ENCODE measurements at regions not wholly inside any gene's neighbourhood (a gene's known extent, or its start where the extent isn't known, plus 50 kb on each side); places are given as distances from the start of the nearest gene placed in this dataset.
"Not testable (repeated sequence)": the region's sequence is repeated elsewhere in the genome, so short reads cannot be mapped to it uniquely, and the experiment has no call there.

DNA sequence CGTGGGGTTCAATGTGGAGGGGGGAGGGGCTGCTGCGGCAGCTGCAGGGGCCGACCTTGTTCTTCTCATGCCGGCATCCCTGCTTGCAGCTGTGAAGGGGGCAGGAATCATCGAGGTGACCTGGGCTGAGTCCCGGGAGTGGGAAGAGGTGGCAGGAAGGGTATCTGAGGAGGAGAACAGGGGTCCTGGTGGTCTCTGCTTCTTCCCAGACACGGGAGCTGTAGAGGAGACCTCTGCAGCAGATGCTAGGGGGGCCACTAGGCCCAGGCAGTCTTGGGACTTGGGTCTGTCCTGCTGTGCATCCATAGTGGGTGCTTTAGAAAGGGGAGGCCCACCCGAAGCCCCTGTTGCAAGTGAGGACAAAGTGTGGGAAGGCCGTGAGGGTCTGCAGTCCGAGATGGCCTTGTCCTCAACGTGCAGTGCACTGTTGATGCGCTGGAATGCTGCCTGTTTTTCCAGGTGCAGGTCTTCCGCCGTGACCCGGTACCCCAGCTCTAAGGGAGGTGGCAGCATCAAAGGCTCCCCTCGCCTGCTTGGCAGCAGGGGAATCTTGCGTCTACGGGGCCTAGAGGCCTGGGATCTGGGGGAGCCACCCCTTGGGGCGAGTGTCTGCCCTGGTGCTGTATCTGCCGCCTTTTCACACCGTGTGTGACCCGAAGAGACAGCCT, 1370.0 kb downstream of the CDH12 start:
- H3K27ac ChIP-seq (ENCODE audit: insufficient read depth, low read length); H4K20me1 ChIP-seq (ENCODE audit: control insufficient read depth, extremely low read depth, insufficient read depth, low read length); H3K4me2 ChIP-seq (ENCODE audit: extremely low read depth, insufficient read depth, low read length); DNase-seq (ENCODE audit: low read depth in 2 of 2); H2AFZ ChIP-seq (ENCODE audit: low read length); H3K4me3 ChIP-seq (replicated peaks in 1 of 4; ENCODE audit: control extremely low read depth in 1 of 4, insufficient read depth in 1 of 4, low read depth in 3 of 4, low read length in 4 of 4); H3K79me2 ChIP-seq (ENCODE audit: control insufficient read depth, insufficient read depth, low read length); H3K9me3 ChIP-seq (ENCODE audit: control insufficient read depth, insufficient read depth, low read depth, low read length); H3K4me1 ChIP-seq (ENCODE audit: control insufficient read depth, extremely low read depth, insufficient read depth, low read length); H3K9ac ChIP-seq (ENCODE audit: insufficient read depth, low read length); H3K36me3 ChIP-seq (ENCODE audit: control insufficient read depth, insufficient read depth, low read length); H3K27me3 ChIP-seq (ENCODE audit: control insufficient read depth, insufficient read depth, low read length): not testable (repeated sequence)

DNA sequence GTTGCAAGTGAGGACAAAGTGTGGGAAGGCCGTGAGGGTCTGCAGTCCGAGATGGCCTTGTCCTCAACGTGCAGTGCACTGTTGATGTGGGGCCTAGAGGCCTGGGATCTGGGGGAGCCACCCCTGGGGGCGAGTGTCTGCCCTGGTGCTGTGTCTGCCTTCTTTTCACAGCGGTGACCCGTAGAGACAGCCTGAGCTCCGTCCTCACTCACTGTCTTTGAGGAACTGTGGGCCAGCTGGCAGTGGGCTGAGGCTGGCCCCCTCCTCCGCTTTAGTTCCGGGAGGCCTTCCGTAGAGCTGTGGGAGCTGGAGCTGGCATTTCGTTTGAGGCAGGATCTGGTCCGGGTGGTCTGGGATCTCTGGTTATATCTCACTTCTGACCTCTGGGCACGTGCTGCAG, 1370.6 kb downstream of the CDH12 start:
- not testable (repeated sequence) for DNase-seq (ENCODE audit: low read depth in 2 of 2); H4K20me1 ChIP-seq (ENCODE audit: control insufficient read depth, extremely low read depth, insufficient read depth, low read length); H3K9me3 ChIP-seq (ENCODE audit: control insufficient read depth, insufficient read depth, low read depth, low read length); H3K27me3 ChIP-seq (ENCODE audit: control insufficient read depth, insufficient read depth, low read length); H3K36me3 ChIP-seq (ENCODE audit: control insufficient read depth, insufficient read depth, low read length); H3K79me2 ChIP-seq (ENCODE audit: control insufficient read depth, insufficient read depth, low read length); H3K4me2 ChIP-seq (ENCODE audit: extremely low read depth, insufficient read depth, low read length); H3K27ac ChIP-seq (ENCODE audit: insufficient read depth, low read length); H2AFZ ChIP-seq (ENCODE audit: low read length); H3K9ac ChIP-seq (ENCODE audit: insufficient read depth, low read length); H3K4me3 ChIP-seq (replicated peaks in 1 of 4; ENCODE audit: control extremely low read depth in 1 of 4, insufficient read depth in 1 of 4, low read depth in 3 of 4, low read length in 4 of 4); H3K4me1 ChIP-seq (ENCODE audit: control insufficient read depth, extremely low read depth, insufficient read depth, low read length)

DNA sequence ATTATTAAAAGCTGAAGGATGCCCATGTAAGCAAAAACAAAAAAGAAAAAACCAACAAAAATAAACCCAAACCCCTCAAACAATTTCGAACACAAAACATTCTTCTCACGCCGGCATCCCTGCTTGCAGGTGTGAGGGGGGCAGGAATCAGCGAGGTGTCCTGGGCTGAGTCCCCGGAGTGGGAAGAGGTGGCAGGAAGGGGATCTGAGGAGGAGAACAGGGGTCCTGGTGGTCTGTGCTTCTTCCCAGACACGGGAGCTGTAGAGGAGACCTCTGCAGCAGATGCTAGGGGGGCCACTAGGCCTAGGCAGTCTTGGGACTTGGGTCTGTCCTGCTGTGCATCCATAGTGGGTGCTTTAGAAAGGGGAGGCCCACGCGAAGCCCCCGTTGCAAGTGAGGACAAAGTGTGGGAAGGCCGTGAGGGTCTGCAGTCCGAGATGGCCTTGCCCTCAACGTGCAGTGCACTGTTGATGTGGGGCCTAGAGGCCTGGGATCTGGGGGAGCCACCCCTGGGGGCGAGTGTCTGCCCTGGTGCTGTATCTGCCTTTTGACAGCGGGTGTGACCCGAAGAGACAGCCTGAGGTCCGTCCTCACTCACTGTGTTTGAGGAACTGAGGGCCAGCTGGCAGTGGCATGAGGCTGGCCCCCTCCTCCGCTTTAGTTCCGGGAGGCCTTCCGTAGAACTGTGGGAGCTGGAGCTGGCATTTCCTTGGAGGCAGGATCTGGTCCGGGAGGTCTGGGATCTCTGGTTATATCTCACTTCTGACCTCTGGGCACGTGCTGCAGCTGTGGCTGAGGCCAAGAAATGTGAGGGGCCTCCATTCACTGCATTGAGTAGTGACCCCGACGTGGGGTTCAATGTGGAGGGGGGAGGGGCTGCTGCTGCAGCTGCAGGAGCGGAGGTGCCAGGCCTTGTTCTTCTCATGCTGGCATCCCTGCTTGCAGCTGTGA, 1371.5 kb downstream of the CDH12 start:
- not testable (repeated sequence) for H3K27ac ChIP-seq (ENCODE audit: insufficient read depth, low read length); H4K20me1 ChIP-seq (ENCODE audit: control insufficient read depth, extremely low read depth, insufficient read depth, low read length); H3K9me3 ChIP-seq (ENCODE audit: control insufficient read depth, insufficient read depth, low read depth, low read length); H3K4me1 ChIP-seq (ENCODE audit: control insufficient read depth, extremely low read depth, insufficient read depth, low read length); H3K27me3 ChIP-seq (ENCODE audit: control insufficient read depth, insufficient read depth, low read length); H3K9ac ChIP-seq (ENCODE audit: insufficient read depth, low read length); DNase-seq (ENCODE audit: low read depth in 2 of 2); H3K4me3 ChIP-seq (replicated peaks in 1 of 4; ENCODE audit: control extremely low read depth in 1 of 4, insufficient read depth in 1 of 4, low read depth in 3 of 4, low read length in 4 of 4); H3K79me2 ChIP-seq (ENCODE audit: control insufficient read depth, insufficient read depth, low read length); H2AFZ ChIP-seq (ENCODE audit: low read length); H3K36me3 ChIP-seq (ENCODE audit: control insufficient read depth, insufficient read depth, low read length); H3K4me2 ChIP-seq (ENCODE audit: extremely low read depth, insufficient read depth, low read length)

DNA sequence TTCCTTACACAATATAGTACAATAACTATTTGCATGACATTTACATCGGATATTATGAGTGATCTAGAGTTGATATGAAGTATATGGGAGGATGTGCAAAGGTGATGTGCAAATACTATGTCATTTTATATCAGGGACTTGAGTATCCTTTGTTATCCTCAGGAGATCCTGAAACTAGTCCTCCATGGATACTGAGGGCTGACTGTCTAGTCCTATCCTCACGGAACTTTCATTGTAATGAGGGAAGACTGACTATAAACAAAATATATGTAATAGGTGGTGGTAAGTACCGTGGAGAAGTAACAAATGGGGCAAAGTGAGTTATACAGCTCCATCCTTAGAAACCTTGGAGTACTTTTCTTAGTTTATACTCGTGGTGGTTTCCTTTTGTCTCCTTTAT, 1373.1 kb downstream of the CDH12 start:
- not testable (repeated sequence) for H3K36me3 ChIP-seq (ENCODE audit: control insufficient read depth, insufficient read depth, low read length); H4K20me1 ChIP-seq (ENCODE audit: control insufficient read depth, extremely low read depth, insufficient read depth, low read length); H3K27ac ChIP-seq (ENCODE audit: insufficient read depth, low read length); H2AFZ ChIP-seq (ENCODE audit: low read length); H3K4me3 ChIP-seq (replicated peaks in 1 of 4; ENCODE audit: control extremely low read depth in 1 of 4, insufficient read depth in 1 of 4, low read depth in 3 of 4, low read length in 4 of 4); H3K27me3 ChIP-seq (ENCODE audit: control insufficient read depth, insufficient read depth, low read length); H3K9me3 ChIP-seq (ENCODE audit: control insufficient read depth, insufficient read depth, low read depth, low read length); H3K9ac ChIP-seq (ENCODE audit: insufficient read depth, low read length); H3K4me1 ChIP-seq (ENCODE audit: control insufficient read depth, extremely low read depth, insufficient read depth, low read length); H3K79me2 ChIP-seq (ENCODE audit: control insufficient read depth, insufficient read depth, low read length); H3K4me2 ChIP-seq (ENCODE audit: extremely low read depth, insufficient read depth, low read length)
- peak in 1 of 2 donors; percentile 15 for DNase-seq (ENCODE audit: low read depth in 2 of 2)

DNA sequence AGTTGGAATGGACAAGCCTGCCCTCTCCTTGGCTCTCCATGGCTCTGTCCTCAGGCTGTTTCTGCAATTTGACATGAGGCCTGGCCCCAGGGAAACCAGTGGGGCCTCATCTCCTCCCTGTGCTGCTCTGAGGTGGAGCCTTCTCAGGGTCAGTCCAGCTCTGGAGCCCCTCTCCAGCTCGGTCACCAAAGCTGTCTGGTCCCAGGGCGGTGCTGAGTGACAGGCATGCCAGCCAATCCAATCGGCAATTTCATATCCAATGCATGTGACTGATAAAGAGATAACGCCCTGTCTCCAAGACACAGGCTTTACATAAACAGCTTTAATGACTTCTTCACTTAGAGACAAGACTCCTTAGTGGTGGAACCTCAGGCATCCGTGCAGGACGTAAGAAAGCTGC, 1379.2 kb downstream of the CDH12 start:
- not testable (repeated sequence) for H3K79me2 ChIP-seq (ENCODE audit: control insufficient read depth, insufficient read depth, low read length); H3K27me3 ChIP-seq (ENCODE audit: control insufficient read depth, insufficient read depth, low read length); H3K9me3 ChIP-seq (ENCODE audit: control insufficient read depth, insufficient read depth, low read depth, low read length); H4K20me1 ChIP-seq (ENCODE audit: control insufficient read depth, extremely low read depth, insufficient read depth, low read length); H2AFZ ChIP-seq (ENCODE audit: low read length); H3K4me2 ChIP-seq (ENCODE audit: extremely low read depth, insufficient read depth, low read length); H3K36me3 ChIP-seq (ENCODE audit: control insufficient read depth, insufficient read depth, low read length); H3K9ac ChIP-seq (ENCODE audit: insufficient read depth, low read length); DNase-seq (ENCODE audit: low read depth in 2 of 2); H3K4me1 ChIP-seq (ENCODE audit: control insufficient read depth, extremely low read depth, insufficient read depth, low read length); H3K27ac ChIP-seq (ENCODE audit: insufficient read depth, low read length); H3K4me3 ChIP-seq (replicated peaks in 1 of 4; ENCODE audit: control extremely low read depth in 1 of 4, insufficient read depth in 1 of 4, low read depth in 3 of 4, low read length in 4 of 4)

DNA sequence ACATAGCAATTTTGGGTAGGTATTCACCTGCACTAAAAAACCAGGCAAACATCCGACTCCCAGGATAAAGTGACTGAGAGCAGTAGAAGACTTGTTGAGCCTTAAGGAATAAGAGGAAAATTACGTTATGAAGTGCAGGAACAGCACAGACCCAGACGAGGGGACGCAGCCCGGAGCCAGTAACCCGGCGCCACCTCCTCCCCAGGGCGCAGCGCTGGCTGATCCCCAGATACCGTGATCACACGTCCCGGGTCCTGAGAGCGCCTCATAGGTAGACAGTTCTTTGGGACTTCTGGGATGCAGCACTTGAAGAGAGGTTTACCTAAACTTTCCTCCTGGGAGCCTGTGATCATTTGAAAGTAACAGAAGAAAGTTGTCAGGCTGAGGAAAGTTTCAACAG, 1379.7 kb downstream of the CDH12 start:
- H3K27ac ChIP-seq (ENCODE audit: insufficient read depth, low read length); H3K9ac ChIP-seq (ENCODE audit: insufficient read depth, low read length); H3K36me3 ChIP-seq (ENCODE audit: control insufficient read depth, insufficient read depth, low read length); H3K4me3 ChIP-seq (replicated peaks in 1 of 4; ENCODE audit: control extremely low read depth in 1 of 4, insufficient read depth in 1 of 4, low read depth in 3 of 4, low read length in 4 of 4); H4K20me1 ChIP-seq (ENCODE audit: control insufficient read depth, extremely low read depth, insufficient read depth, low read length); H3K4me2 ChIP-seq (ENCODE audit: extremely low read depth, insufficient read depth, low read length); H3K27me3 ChIP-seq (ENCODE audit: control insufficient read depth, insufficient read depth, low read length); H3K4me1 ChIP-seq (ENCODE audit: control insufficient read depth, extremely low read depth, insufficient read depth, low read length); DNase-seq (ENCODE audit: low read depth in 2 of 2); H3K79me2 ChIP-seq (ENCODE audit: control insufficient read depth, insufficient read depth, low read length); H2AFZ ChIP-seq (ENCODE audit: low read length); H3K9me3 ChIP-seq (ENCODE audit: control insufficient read depth, insufficient read depth, low read depth, low read length): not testable (repeated sequence)

Measured in fibroblast of lung (primary cell).